RWPE2 (cell line): ENCODE measurements at regions not wholly inside any gene's neighbourhood (a gene's known extent, or its start where the extent isn't known, plus 50 kb on each side); places are given as distances from the start of the nearest gene placed in this dataset.
A peak's percentile ranks its signal among the peaks of the same experiment; 100 is the strongest.

Experiments
- ATAC-seq: fragments of 200-7000 bp; cut with Tn5 transposase; 3 replicates; pipeline ENCODE4 v1.9.1; 2021; ENCODE audit warnings: low read depth
- DNase-seq: peaks from one replicate; pipeline ENCODE4 v3.0.0-alpha.2; 2020; ENCODE audit warnings: low spot score
- H3K27ac ChIP-seq: fragments of 450-650 bp; 2 replicates; pipeline ENCODE4 v1.5.1; 2017; ENCODE audit warnings: mild to moderate bottlenecking; ENCODE audit not compliant: poor library complexity, severe bottlenecking
- H3K27me3 ChIP-seq: fragments of 250-450 bp; sonication (Bioruptor Pico); 2 replicates; pipeline ENCODE4 v1.5.1; 2021; ENCODE audit warnings: mild to moderate bottlenecking, moderate library complexity; ENCODE audit not compliant: insufficient read depth, poor library complexity, severe bottlenecking
- H3K36me3 ChIP-seq: fragments of 250-450 bp; sonication (Bioruptor Pico); 2 replicates; pipeline ENCODE4 v1.5.1; 2020; ENCODE audit warnings: low read depth, mild to moderate bottlenecking, moderate library complexity
- H3K4me1 ChIP-seq: fragments of 250-450 bp; sonication (Bioruptor Pico); 2 replicates; pipeline ENCODE4 v1.5.1; 2021; ENCODE audit warnings: mild to moderate bottlenecking, moderate library complexity; ENCODE audit not compliant: insufficient read depth, poor library complexity, severe bottlenecking
- H3K4me3 ChIP-seq: fragments of 250-450 bp; sonication (Bioruptor Pico); 2 replicates; pipeline ENCODE4 v1.5.1; 2021; ENCODE audit warnings: mild to moderate bottlenecking, moderate library complexity; ENCODE audit not compliant: severe bottlenecking
- H3K9me3 ChIP-seq: fragments of 250-450 bp; sonication (Bioruptor Pico); 2 replicates; pipeline ENCODE4 v1.5.1; 2021; ENCODE audit warnings: mild to moderate bottlenecking, moderate library complexity; ENCODE audit not compliant: severe bottlenecking
- CTCF ChIP-seq: fragments of 450-650 bp; IDR thresholded peaks from one replicate; pipeline ENCODE4 v1.5.1; 2017; ENCODE audit warnings: mild to moderate bottlenecking, moderate library complexity; ENCODE audit not compliant: poor library complexity, severe bottlenecking

GRCh38 chr17:79315358-79316105 is 240.9 kb downstream of the ENGASE start:
- TF ChIP-seq CTCF: no peak
- DNase-seq (no peak), ATAC-seq (no peak)
- peaks cover 86% of the 10 kb centered on the region for H3K27me3 ChIP-seq
- H3K4me1 ChIP-seq: no peaks in the 10 kb centered on the region
- no peaks in the 10 kb centered on the region for H3K36me3 ChIP-seq
- no peak overlapping the region for H3K4me3 ChIP-seq
- no peaks in the 10 kb centered on the region for H3K9me3 ChIP-seq
- H3K27ac ChIP-seq: no peak overlapping the region

- no peak for TF ChIP-seq CTCF
- no peak overlapping the region for H3K27ac ChIP-seq
- H3K36me3 ChIP-seq: no peaks in the 10 kb centered on the region
- DNase-seq (no peak), ATAC-seq (no peak)
- H3K9me3 ChIP-seq: no peaks in the 10 kb centered on the region
- H3K4me3 ChIP-seq: no peak overlapping the region
- H3K4me1 ChIP-seq: no peaks in the 10 kb centered on the region
- peaks cover 87% of the 10 kb centered on the region for H3K27me3 ChIP-seq
Observed at GRCh38 chr17:79314617-79315357, 240.2 kb downstream of the ENGASE start.

- no peak for TF ChIP-seq CTCF
- H3K4me3 ChIP-seq: no peak overlapping the region
- DNase-seq: no peak
- H3K9me3 ChIP-seq: no peaks in the 10 kb centered on the region
- no peaks in the 10 kb centered on the region for H3K4me1 ChIP-seq
- H3K36me3 ChIP-seq: no peaks in the 10 kb centered on the region
- H3K27me3 ChIP-seq: peaks cover 83% of the 10 kb centered on the region
- no peak overlapping the region for H3K27ac ChIP-seq
- ATAC-seq: no peak
Observed at GRCh38 chr17:79311373-79311772, 236.7 kb downstream of the ENGASE start.

GRCh38 chr17:79306424-79307318 is 232.0 kb downstream of the ENGASE start:
- H3K36me3 ChIP-seq: no peaks in the 10 kb centered on the region
- no peak overlapping the region for H3K27ac ChIP-seq
- H3K9me3 ChIP-seq: no peaks in the 10 kb centered on the region
- DNase-seq (no peak), ATAC-seq (peak; percentile 54; the same call in 1 of the 3 replicates)
- no peaks in the 10 kb centered on the region for H3K4me1 ChIP-seq
- H3K4me3 ChIP-seq: no peak overlapping the region
- no peak for TF ChIP-seq CTCF
- peaks cover 73% of the 10 kb centered on the region for H3K27me3 ChIP-seq
